Dermis blood vessel endothelial cell (primary cell): ENCODE measurements at regions not wholly inside any gene's neighbourhood (a gene's known extent, or its start where the extent isn't known, plus 50 kb on each side); places are given as distances from the start of the nearest gene placed in this dataset.
"Not testable (repeated sequence)": the region's sequence is repeated elsewhere in the genome, so short reads cannot be mapped to it uniquely, and the experiment has no call there.

Experiments used
- DNase-seq: peaks from one replicate; pipeline ENCODE4 v3.0.0; 2010

DNA sequence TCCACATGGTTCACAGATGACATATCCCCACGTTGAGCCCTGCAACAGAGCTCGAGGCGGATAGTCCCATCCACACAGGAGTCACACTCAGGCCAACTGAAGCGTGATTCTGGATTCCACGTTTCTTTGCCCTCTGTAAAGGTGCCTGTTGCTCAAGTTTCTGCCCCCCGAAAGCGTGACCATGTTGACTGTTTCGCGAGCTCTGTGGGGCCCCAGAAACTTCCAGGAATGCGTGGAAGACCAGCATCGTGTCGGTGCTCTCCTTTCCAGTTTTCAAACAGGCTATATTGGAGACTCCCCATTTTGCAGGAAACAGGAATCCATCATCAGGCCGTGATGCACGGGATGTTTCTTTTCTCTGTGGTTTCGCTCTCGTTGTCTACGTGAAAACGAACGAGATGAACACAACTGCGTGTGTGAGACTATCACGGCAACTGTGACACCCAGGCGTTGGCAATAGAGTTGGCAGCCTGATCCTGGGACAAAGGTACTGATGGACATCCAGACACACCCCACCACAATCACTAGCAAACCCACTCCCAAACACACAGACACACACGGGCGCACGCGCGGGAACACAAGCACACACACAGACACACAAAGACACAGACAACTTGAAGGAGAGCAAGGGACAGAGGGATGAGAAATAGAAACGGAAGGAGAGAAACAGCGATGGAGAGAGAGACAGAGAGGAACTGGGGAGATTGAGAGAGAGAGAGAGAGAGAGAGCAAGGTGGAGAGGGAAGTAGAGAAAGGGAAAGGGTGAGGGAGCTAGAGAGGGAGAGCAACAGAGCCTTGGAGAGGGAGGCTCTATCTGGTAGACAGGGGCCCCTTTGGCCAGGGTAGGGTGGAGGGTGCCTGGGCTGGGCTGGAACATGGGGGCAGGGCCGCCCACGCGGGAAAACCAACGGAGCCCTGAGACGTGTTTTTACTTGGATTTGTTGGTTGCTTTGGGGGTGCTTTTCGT, 1609.3 kb downstream of the SPATA31A7 start:
- peak; percentile 75 for DNase-seq

DNA sequence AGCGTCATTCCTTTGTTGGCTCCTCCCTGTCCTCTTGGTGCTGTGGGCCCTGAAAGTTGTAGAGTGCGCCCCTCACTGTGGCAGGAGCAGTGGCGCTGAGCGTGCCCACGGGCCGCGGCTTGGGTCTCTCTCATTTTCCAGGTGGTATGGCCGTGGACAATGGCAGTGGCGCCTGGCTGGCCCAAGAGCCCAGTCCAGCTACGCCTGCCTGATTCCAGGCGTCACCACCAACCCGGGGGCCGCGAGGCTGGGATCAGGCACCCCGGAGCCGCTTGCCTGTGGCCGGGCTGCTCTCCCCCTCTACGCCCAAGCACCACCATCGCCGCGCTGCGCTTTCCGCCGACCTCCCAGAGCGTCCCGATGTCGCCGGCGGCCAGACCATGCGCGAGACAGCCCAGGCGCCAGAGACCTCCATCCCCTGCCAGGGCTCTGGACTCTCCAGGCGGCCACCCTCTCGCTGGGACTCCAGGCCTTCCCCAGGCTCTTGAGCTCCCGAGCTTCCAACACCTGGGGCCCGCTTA, 1610.1 kb downstream of the SPATA31A7 start:
- DNase-seq = peak; percentile 51

DNA sequence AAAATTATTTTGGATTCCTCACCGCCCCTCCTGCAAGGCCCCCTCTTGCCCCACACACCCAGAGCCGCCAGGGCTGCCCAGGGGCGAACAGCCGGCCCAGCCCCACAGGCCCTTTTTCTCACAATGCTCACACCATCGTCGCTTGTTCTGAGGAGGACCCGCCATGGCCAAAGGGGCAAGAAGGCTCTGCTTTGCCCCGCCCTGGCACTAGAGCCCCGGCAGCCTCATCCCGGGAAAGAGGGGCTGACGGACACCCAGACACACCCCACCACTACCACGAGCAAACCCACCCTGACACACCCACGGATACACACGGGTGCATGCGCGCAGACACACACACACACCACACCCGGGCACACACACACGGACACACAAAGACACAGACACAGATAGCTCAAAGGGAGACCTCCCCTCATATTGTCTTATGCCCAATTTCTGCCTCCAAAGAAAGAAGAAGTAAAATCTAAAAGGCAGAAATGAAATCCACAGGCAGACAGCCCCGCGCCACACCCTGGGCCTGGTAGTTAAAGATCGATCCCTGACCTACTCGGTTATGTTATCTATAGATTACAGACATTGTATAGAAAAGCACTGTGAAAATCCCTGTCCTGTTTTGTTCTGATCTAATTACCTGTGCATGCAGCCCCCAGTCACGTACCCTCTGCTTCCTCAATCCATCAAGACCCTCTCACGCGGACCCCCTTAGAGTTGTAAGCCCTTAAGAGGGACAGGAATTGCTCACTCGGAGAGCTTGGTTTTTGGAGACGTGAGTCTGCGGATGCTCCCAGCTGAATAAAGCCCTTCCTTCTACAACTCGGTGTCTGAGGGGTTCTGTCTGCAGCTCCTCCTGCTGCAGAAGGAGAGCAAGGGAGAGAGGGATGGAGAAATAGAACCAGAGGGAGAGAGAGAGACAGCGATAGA, 1610.9 kb downstream of the SPATA31A7 start:
- peak; percentile 58 for DNase-seq

DNA sequence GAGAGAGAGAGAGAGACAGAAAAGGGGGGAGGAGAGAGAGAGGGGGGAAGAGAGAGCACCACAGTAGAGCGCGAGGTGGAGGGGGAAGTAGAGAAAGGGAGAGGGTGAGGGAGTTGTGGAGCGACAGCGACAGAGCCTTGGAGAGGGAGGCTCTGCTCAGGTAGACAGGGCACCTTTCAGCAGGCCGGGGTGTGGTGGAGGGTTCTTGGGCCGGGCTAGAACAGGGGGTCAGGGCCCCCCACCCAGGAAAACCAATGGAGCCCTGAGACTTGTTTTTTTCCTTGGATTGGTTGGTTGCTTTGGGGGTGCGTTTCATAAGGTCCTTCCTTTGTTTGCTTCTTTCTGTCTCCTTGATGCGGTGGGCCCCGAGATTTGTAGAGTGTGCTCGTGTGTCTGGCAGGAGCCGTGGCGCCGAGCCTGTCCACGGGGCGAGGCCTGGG, 1611.6 kb downstream of the SPATA31A7 start:
- peak; percentile 31 for DNase-seq

DNA sequence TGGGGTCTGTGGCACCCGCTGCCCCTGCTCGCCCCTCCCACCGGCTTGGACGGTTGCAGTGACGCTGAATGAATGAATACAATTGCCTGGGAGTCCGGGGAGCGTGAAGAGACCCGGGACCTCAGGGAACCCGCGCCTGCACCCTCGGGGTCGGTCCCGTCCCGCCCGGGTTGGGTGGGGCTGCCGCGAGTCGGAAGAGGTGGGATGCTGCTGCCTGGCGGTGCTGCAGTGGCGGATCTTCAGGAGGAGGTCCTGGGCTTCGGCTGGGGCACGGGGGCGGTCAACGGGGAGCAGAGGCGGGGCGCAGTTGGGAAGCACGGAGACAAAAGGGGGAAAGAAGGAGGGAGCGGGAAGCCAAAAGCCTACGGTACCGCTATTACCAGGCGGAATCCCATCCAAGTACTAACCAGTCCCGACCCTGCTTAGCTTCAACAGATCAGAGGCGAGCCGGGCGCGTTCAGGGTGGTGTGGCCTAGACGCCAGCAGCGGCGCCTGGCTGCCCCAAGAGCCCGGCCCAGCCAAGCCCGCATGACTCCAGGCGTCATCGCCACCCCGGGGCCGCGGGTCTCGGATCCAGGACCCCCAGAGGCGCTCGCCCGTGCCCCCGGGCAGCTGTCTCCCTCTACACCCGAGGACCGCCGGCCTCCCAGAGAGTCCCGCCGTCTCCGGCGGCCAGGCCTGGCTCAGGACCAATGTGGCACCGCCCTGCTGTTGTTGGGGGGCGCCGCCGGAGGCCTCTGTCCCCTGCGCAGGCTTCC, 1612.3 kb downstream of the SPATA31A7 start:
- peak; percentile 83 for DNase-seq

DNA sequence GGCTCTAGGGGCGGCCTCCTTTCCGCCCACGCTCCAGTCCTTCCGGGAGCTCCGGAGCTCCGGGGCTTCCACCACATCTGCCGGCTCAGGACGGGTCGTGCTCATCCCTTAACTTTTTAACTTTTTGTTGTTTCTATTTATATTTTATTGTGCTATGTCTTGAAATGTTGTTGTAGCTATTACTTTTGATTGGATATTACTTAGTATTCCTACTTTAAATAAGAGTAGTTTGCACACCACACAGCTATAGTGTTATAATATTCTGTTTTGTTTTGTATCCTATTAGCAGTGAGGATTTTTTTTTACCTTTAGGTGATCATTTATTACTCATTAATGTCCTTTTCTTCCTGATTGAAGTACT, 1612.9 kb downstream of the SPATA31A7 start:
- not testable (repeated sequence) for DNase-seq

DNA sequence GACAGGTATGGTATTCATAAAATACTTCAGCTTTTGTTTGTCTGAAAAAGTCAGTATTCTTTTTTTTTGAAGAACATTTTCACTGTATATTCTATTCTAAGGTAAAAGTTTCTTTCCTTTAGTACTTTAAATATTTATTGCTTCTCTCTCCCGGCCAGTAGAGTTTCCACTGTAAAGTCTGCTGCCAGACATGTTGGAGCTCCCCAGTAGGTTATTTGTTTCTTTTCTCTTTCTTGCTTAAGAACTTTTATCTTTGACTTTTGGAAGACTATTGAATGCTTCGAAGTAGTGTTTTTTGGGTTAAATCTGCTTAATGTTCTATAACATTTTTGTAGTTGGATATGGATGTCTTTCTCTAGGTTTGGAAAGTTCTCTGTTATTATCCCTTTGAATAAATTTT, 1613.3 kb downstream of the SPATA31A7 start:
- peak; percentile 25 for DNase-seq

DNA sequence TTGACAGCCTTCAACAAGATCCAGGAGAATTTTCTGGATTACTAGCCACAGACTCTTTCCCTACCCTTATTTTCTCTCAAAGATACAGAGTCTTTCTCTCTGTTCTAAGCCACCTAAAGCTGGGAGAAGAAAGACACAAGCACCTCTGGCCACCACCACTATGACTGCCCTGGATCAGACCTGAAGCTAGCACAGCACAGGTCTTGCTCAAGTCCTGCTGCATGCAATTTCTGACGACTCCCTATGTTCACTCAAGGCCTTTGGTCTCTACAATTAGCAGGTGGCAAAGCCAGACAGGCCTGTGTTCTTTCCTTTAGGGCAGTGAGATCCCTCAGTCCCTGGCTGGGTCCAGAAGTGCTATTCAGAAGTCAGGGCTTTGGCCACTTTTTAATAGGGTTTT, 1614.5 kb downstream of the SPATA31A7 start:
- DNase-seq = not testable (repeated sequence)

DNA sequence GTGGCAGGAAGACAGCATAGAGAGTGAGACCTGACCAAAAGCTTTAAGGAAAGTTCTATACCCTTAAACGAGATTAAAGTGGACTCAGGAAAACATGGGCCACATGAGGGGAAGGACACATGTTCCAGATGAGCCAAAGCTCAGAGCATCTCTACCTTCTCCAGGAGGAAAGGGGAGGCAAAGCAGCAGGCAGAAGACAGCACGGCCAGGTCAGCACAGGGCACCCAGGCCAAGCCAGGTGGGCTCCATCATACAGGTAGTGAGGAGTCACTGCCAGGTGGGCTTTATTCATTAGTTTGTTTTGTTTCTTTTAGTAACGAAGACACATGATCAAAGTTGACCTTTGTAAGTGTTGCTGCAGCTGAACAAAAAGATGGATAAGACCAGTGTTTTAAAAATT, 1617.6 kb downstream of the SPATA31A7 start:
- DNase-seq = not testable (repeated sequence)

DNA sequence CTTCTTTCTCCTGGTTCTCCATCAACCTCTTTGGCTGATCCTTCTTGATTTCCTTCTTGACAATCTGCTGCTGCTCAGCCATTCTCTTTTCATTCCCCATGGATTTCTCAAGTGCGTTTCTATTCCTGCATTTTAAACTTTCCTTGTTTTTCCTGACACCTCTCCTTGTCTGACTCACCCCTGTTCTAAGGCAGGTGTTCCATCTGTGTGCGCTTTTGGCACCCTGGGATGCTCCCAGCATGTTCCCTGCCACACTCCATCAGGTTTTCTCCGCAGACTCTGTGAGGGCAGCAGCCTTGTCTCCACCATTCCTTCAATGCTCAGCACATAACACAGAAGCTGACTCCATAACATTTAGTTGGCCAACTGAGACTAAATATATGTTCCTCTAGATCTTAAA, 1618.2 kb downstream of the SPATA31A7 start:
- DNase-seq = not testable (repeated sequence)

DNA sequence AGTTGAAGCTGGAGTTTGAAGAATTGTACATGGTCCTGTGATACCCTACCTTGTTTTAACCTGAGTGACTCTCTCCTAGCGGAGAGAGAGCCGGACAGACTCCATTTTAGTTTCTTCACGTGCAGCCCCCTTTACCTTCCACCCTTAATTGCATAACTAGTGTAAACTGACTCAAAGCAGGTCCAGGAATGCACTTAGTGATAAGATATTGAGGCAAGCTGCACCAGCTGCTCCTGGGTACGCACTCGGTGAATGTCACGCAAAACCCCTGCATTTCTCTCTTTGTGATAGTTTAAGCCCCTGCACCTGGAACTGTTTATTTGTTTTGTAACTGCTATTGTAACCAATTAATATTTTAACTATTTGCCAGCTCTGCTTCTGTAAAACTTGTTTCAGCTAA, 1620.5 kb downstream of the SPATA31A7 start:
- not testable (repeated sequence) for DNase-seq

DNA sequence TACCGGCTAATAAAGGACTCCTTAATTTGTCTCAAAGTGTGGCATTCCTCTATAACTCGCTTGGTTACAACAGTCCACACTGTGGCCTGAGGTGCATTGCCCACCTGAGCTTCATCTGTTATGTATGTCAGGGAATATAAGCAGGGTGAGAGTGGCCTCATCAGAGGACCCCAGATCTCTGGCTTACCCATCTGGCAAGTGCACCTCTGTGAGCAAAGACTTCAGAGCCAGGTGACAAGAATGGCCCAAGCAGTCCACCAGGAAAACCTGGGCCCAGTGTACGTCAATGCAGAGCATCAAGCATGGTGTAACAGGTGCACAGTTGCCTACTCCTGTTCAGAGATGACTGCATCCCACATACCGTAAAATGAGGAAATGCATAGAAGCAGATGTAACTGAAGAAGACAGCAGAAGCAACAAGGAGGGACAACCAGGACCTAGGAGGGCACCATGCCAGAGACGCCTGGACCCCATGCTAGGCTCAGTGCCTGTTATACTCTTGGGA, 1621.0 kb downstream of the SPATA31A7 start:
- not testable (repeated sequence) for DNase-seq

DNA sequence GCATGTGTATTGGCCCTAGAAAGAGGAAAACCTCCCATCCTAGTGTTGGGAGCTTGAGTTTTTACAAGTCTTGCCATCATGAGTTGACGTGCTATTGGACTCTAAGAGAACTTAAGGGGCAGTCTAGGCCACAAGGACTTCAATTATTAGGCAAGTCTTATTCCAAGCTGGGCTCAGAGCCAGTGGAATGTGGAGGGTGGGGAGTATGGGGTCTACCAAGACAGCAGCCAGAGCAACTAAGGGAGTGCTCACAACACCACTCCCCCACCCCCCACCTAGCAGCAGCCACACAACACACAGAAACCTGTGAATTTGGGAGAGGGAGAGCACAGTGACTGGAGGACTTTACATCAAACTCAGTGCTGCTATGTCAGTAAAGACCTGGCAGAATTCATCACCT, 1625.6 kb downstream of the SPATA31A7 start:
- not testable (repeated sequence) for DNase-seq

DNA sequence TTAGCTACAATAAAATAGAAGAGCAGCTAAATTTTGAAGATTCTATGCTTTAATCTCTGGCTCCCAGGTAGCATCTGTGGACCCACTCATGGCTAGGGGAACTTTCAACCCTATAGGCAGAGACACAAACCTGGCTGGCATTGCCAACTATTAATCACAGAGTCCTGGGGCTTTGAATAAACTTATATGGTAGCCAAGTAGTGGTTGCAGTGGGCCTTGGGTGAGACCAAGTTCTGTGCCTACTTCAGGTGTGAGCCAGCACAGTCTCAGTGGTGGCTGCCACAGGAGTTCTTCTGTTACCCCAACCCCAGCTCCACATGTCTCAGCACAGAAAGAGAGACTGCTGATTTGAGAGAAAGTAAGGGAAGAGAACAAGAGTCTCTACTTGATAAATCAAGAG, 1626.5 kb downstream of the SPATA31A7 start:
- DNase-seq = not testable (repeated sequence)

DNA sequence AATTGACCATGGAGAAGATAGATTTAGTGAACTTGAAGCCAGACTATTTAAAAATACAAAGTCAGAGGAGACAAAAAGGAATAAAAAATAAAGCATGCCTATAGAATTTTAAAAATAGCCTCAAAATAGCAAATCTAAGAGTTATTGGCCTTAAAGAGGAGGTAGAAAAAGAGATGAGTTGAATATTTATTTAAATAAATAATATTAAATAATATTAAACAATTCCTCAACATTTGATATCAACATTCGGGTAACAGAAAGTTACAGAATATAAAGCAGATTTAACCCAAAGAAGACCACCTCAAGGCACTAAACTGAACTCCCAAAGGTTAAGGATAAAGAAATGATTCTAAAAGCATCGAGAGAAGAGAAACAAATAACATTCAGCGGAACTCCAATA, 1627.4 kb downstream of the SPATA31A7 start:
- DNase-seq = not testable (repeated sequence)

DNA sequence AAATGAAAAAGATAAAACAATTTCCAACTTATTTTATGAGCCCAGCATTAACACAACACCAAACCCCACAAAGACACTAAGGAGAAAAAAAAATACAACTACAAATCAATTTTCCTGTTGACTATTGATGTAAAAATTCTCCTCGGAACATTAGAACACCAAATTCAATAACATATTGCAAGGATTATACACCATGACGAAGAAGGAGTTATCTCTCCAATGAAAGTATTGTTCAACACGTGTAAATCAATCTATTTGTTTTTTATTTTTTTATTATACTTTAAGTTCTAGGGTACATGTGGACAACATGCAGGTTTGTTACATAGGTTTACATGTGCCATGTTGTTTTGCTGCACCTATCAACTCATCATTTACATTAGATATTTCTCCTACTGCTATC, 1632.3 kb downstream of the SPATA31A7 start:
- DNase-seq = not testable (repeated sequence)

DNA sequence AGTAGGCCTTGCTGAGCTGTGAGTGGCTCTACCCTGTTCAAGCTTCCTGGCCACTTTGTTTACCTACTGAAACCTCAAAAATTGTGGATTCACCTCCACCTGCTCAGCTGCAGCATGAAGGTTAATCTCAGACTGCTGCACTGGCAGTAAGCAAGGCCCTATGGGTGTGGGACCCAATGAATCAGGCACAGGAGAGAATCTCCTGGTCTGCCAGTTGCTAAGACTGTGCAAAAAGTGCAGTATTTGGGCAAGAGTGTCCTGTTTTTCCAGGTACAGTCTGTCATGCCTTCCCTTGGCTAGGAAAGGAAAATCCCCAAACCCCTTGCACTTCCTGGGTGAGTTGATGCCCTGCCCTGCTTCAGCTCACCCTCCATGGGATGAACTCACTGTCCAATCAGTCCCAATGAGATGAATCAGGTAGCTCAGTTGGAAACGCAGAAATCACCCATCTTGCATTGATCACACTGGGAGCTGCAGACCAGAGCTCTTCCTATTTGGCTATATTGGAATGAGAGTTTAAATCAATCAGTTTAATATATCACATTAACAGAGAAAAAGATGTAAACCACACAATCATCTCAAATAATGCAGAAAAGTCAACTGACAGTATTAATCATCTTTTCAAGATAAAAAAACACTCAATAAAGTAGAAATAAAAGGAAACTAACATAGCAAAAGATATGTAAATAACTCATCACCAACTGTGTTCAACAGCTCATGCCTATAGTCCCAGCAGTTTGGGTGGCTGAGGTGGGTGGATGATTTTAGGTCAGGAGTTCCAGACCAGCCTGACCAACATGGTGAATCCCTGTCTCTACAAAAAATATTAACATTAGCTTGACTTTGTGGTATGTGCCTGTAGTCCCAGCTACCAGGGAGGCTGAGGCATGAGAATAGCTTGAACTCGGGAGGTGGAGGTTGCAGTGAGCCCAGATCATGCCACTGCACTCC, 1638.4 kb downstream of the SPATA31A7 start:
- not testable (repeated sequence) for DNase-seq

DNA sequence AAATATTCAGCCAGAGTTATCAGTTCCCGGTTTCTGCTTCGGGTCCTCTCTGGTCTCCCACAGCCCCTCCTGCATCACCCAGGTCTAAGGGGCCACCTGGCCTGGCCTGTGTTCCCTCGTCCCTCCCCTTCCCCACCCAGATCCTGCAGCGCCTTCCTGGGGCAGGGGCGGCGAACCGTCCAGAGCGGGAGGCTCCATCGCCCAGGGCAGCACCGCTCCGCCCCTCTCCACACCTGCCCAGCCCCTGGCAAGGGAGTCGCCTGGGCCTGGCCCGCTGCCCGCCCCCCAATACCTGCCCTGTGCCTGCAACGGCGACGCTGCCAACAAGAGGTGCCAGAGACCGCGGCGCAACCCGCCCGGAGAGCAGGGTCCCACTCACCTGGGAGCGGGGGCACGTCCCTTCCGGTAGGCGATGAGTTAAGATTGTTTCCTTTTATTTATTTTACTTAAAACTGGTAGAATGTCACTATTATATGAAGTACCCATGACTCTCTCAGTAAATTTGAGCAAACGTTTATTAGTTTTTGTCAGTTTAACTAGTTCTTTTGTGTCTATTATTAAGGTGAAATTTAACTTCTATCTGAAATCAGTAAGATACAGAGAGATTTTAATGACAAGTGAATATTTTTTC, 1641.1 kb downstream of the SPATA31A7 start:
- DNase-seq = not testable (repeated sequence)

DNA sequence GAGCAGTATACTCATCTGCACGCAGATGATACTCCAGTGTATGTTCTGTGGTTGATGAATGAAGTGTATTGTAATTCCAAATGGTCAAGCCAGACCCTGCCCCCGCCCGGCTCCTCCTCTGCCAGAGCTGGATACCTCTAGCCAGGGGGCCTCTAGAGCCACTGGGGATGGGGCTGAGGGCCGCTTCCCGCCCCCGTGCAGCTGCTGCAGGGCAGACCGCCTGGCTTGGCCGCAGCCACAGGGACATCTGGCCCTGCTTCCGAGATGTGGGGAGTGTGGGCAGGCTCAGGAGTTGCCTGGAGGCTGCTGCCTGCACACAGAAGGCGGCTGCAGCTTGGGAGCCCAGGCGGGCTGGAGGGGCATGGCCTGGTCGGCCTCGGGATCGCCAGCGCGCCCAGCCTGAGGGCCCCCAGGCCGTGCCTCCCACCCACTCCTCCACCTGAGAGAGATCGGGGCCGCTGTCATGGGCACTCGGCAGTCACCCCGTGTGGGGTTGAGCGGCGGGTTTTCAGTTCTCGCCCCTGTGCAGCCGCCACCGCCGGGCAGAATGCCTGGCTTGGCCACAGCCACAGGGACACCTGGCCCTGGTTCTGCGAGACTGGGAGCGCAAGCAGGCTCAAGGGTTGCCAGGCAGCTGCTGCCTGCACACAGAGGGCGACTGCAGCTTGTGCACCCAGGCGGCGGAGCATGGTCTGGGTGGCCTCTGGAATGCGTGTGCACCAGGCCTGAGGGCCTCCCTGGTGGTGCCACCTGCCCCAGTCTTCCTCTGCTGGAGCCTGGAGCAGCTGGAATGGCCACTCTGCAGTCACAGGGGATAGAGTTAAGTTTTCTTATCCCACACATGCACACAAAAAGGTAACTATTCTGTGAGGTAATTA, 1643.7 kb downstream of the SPATA31A7 start:
- not testable (repeated sequence) for DNase-seq
